HUES48 (cell line): ENCODE measurements at regions not wholly inside any gene's neighbourhood (a gene's known extent, or its start where the extent isn't known, plus 50 kb on each side); places are given as distances from the start of the nearest gene placed in this dataset.
"Not testable (repeated sequence)": the region's sequence is repeated elsewhere in the genome, so short reads cannot be mapped to it uniquely, and the experiment has no call there.

Experiments
- H3K27ac ChIP-seq: one replicate; pipeline ENCODE4 v1.7.0; 2013; ENCODE audit warnings: low read depth, low read length, inconsistent platforms
- H3K27me3 ChIP-seq: 2 replicates; pipeline ENCODE4 v1.6.1; 2013; ENCODE audit warnings: mild to moderate bottlenecking, low read length; ENCODE audit not compliant: control insufficient read depth, insufficient read depth
- H3K36me3 ChIP-seq: 2 replicates; pipeline ENCODE4 v1.6.1; 2013; ENCODE audit warnings: low read length; ENCODE audit not compliant: control insufficient read depth, insufficient read depth
- H3K4me1 ChIP-seq: 2 replicates; pipeline ENCODE4 v1.6.1; 2013; ENCODE audit warnings: mild to moderate bottlenecking, low read length; ENCODE audit not compliant: control insufficient read depth, insufficient read depth
- H3K4me3 ChIP-seq: 2 replicates; pipeline ENCODE4 v1.5.1; 2013; ENCODE audit warnings: mild to moderate bottlenecking, low read depth, low read length
- H3K9ac ChIP-seq: 2 replicates; pipeline ENCODE4 v1.6.1; 2013; ENCODE audit warnings: mild to moderate bottlenecking, low read depth, low read length, moderate library complexity
- H3K9me3 ChIP-seq: 2 replicates; pipeline ENCODE4 v1.6.1; 2013; ENCODE audit warnings: low read length; ENCODE audit not compliant: control insufficient read depth, insufficient read depth

DNA sequence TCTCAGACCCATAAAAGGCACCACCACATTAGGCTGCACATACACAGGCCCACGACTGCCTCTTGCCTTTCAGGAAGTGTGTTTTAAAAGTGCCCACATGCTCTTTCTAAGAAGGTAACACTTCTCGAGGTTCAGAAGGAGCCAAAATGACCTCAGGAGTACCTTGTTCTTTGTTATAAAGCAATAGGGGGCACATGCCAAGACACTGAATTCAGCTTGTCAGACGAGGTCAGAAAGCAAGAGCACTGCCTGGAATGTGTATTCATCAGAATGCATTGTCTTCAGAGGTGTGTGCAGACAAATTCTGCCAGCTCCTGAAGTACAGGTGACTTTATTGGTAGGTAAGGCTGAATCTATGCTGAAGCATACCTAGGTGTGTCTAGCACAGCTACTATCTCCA lies 114.5 kb upstream of the IRX1 start:
- Histone ChIP-seq H3K4me3 (no peak overlapping the region), H3K27me3 (no peaks in the 10 kb centered on the region), H3K9me3 (no peaks in the 10 kb centered on the region), H3K27ac (no peak overlapping the region), H3K4me1 (no peaks in the 10 kb centered on the region), H3K36me3 (no peaks in the 10 kb centered on the region), H3K9ac (no peak overlapping the region)

DNA sequence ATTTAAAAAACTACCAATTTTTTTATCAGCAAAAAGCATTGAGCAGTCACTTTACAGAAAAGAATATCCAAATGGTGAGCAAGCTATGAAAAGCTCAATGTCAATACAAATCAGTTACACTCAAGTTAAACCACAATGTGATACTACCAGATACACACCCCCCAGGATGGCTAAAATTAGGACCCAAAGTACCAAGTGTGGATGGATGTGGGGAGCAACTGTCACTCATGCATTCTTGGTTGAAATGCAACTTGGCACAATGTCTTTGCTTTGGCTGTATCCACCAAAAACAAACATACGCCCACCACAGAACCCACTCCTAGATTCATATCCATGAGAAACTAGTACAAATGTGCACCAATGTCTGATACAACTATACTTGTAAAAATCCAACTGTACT lies 120.0 kb upstream of the IRX1 start:
- Histone ChIP-seq H3K27ac (no peak overlapping the region), H3K9me3 (no peaks in the 10 kb centered on the region), H3K4me1 (no peaks in the 10 kb centered on the region), H3K36me3 (no peaks in the 10 kb centered on the region), H3K4me3 (no peak overlapping the region), H3K27me3 (no peaks in the 10 kb centered on the region), H3K9ac (no peak overlapping the region)

GRCh38 chr5:3466392-3466791 lies 129.2 kb upstream of the IRX1 start:
- Histone ChIP-seq H3K9ac (no peak overlapping the region), H3K9me3 (no peaks in the 10 kb centered on the region; the same call in 1 of the 2 replicates), H3K4me1 (no peaks in the 10 kb centered on the region), H3K36me3 (no peaks in the 10 kb centered on the region), H3K4me3 (no peak overlapping the region), H3K27ac (no peak overlapping the region), H3K27me3 (no peaks in the 10 kb centered on the region)

GRCh38 chr5:3460416-3460815 lies 135.2 kb upstream of the IRX1 start:
- Histone ChIP-seq H3K27me3 (no peaks in the 10 kb centered on the region), H3K36me3 (no peaks in the 10 kb centered on the region), H3K4me3 (no peak overlapping the region), H3K4me1 (no peaks in the 10 kb centered on the region), H3K27ac (no peak overlapping the region), H3K9me3 (no peaks in the 10 kb centered on the region), H3K9ac (no peak overlapping the region)

GRCh38 chr5:3456121-3456681 lies 139.4 kb upstream of the IRX1 start:
- Histone ChIP-seq H3K9ac (no peak overlapping the region), H3K27ac (no peak overlapping the region), H3K4me3 (no peak overlapping the region), H3K4me1 (no peaks in the 10 kb centered on the region), H3K27me3 (no peaks in the 10 kb centered on the region), H3K36me3 (no peaks in the 10 kb centered on the region), H3K9me3 (no peaks in the 10 kb centered on the region)

DNA sequence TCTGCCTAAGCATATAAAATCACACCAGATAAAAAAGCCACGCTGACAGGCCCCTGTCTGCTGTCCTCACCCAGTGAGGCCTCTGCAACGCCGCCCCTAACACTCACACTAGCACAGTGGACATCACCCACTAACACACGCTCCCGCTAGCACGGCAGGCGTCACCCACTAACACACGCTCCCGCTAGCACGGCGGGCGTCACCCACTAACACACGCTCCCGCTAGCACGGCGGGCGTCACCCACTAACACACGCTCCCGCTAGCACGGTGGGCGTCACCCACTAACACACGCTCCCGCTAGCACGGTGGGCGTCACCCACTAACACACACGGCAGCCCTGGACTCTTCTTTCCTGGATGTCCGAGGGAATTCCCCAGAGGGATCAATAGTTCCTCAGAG lies 141.6 kb upstream of the IRX1 start:
- H3K4me3 ChIP-seq, H3K27ac ChIP-seq, H3K9me3 ChIP-seq, H3K9ac ChIP-seq, H3K27me3 ChIP-seq, H3K4me1 ChIP-seq, H3K36me3 ChIP-seq: not testable (repeated sequence)

DNA sequence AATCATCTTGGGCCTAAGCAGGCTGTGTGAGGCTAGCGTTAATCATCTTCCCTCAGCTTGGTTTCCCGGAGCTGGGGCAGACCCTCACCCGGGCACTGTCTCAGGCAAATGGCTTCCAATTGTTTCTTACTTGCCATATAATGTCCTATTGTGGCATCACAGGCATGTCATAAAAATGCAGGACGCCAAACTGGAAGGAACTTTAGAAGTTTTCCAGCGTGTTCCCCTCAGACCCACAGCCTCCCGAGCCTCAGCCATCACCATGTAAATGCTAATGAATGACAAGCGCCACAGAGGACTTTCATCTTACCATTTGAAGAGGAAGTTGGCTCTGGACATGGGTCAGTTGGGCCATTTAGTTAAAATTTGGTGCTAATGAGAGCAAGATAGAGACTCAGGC lies 143.0 kb upstream of the IRX1 start:
- H3K36me3 ChIP-seq = no peaks in the 10 kb centered on the region
- no peaks in the 10 kb centered on the region for H3K4me1 ChIP-seq
- no peak overlapping the region for H3K27ac ChIP-seq
- H3K27me3 ChIP-seq = no peaks in the 10 kb centered on the region
- no peaks in the 10 kb centered on the region for H3K9me3 ChIP-seq
- H3K4me3 ChIP-seq = no peak overlapping the region
- H3K9ac ChIP-seq = no peak overlapping the region

DNA sequence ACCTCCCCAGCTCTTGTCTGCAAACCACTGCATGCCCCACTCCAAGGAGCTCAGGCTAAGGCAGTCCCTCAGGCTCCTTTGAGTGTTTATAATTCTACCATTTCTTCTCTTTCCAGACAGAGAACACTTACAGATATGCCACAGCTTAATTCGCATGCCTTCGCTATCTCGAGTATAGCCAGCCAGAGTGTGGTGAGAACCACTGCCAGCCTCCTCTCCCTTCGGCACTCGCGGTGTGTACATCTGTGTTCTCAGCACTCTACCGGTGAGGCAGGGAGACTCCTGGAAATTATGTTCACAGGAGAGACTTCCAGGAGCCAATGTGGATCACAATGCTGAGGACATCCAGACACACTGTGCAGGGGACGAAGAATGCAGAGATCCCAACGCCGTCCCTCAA lies 143.7 kb upstream of the IRX1 start:
- no peaks in the 10 kb centered on the region for H3K9me3 ChIP-seq
- H3K27ac ChIP-seq = no peak overlapping the region
- H3K27me3 ChIP-seq = no peaks in the 10 kb centered on the region
- H3K36me3 ChIP-seq = no peaks in the 10 kb centered on the region
- no peak overlapping the region for H3K4me3 ChIP-seq
- H3K4me1 ChIP-seq = no peaks in the 10 kb centered on the region
- H3K9ac ChIP-seq = no peak overlapping the region

GRCh38 chr5:3449481-3449880 lies 146.2 kb upstream of the IRX1 start:
- Histone ChIP-seq H3K9ac (no peak overlapping the region), H3K36me3 (no peaks in the 10 kb centered on the region), H3K4me1 (no peaks in the 10 kb centered on the region), H3K27ac (no peak overlapping the region), H3K9me3 (peaks cover 7% of the 10 kb centered on the region), H3K4me3 (no peak overlapping the region), H3K27me3 (no peaks in the 10 kb centered on the region)

- no peaks in the 10 kb centered on the region for H3K4me1 ChIP-seq
- no peak overlapping the region for H3K27ac ChIP-seq
- H3K27me3 ChIP-seq = no peaks in the 10 kb centered on the region
- H3K9me3 ChIP-seq = peaks cover 7% of the 10 kb centered on the region
- H3K36me3 ChIP-seq = no peaks in the 10 kb centered on the region
- H3K4me3 ChIP-seq = no peak overlapping the region
- H3K9ac ChIP-seq = no peak overlapping the region
Measured at GRCh38 chr5:3446410-3446809, 149.2 kb upstream of the IRX1 start.

- not testable (repeated sequence) for H3K27me3 ChIP-seq, H3K27ac ChIP-seq, H3K4me3 ChIP-seq, H3K4me1 ChIP-seq, H3K9me3 ChIP-seq, H3K36me3 ChIP-seq, H3K9ac ChIP-seq
Measured at GRCh38 chr5:3445517-3445916, 150.1 kb upstream of the IRX1 start.

DNA sequence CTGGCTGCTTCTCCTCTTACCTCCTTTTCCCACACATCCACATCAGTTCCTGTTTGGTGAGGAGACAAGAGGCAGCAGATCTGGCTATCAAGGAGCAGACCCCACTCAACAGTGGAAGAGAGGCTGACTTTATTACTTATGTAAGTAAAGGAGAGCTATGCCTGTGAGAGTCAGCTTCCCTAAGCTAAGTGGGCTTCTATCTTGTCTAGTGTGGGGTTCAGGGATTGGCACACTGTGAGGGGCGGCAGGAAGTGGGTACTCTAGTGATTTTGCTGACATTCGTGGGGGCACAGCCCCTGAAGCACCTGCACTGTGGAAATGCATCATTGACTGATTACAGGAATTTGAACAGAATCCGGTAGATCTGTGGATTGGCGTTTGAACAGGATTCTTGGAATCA lies 163.5 kb upstream of the IRX1 start:
- Histone ChIP-seq H3K27ac (no peak overlapping the region), H3K4me3 (no peak overlapping the region), H3K4me1 (no peaks in the 10 kb centered on the region), H3K27me3 (no peaks in the 10 kb centered on the region), H3K36me3 (no peaks in the 10 kb centered on the region), H3K9ac (no peak overlapping the region), H3K9me3 (no peaks in the 10 kb centered on the region)
